Thymus (tissue), 11 donors: ENCODE measurements at regions not wholly inside any gene's neighbourhood (a gene's known extent, or its start where the extent isn't known, plus 50 kb on each side); places are given as distances from the start of the nearest gene placed in this dataset.

Source experiments
- DNase-seq, 9 donors: peaks; one replicate each; pipeline ENCODE4 v3.0.0-alpha.2; 2013; ENCODE audit warnings: low spot score in 9 of 9, low read depth in 6 of 9, missing footprints in 1 of 9
- H3K27ac ChIP-seq, 2 donors: one replicate each; pipeline ENCODE4 v1.5.1; 2013; ENCODE audit warnings: control low read depth in 1 of 2, low read depth in 1 of 2, low read length in 1 of 2, mild to moderate bottlenecking in 1 of 2, moderate library complexity in 1 of 2
- H3K27me3 ChIP-seq, 2 donors: one replicate each; pipeline ENCODE4 v1.5.1; 2013; ENCODE audit warnings: low read length in 1 of 2; ENCODE audit not compliant: control insufficient read depth in 2 of 2, insufficient read depth in 1 of 2
- H3K36me3 ChIP-seq, 2 donors: one replicate each; pipeline ENCODE4 v1.5.1; 2013; ENCODE audit warnings: low read length in 1 of 2, mild to moderate bottlenecking in 1 of 2, moderate library complexity in 1 of 2; ENCODE audit not compliant: control insufficient read depth in 2 of 2, insufficient read depth in 2 of 2
- H3K4me1 ChIP-seq, 2 donors: one replicate each; pipeline ENCODE4 v1.5.1; 2013; ENCODE audit warnings: low read length in 2 of 2; ENCODE audit not compliant: control insufficient read depth in 2 of 2, insufficient read depth in 2 of 2
- H3K4me3 ChIP-seq, 2 donors: one replicate each; pipeline ENCODE4 v1.5.1; 2013; ENCODE audit warnings: low read length in 2 of 2, control low read depth in 1 of 2, mild to moderate bottlenecking in 1 of 2
- H3K9me3 ChIP-seq, 2 donors: one replicate each; pipeline ENCODE4 v1.5.1; 2013; ENCODE audit warnings: low read length in 1 of 2, mild to moderate bottlenecking in 1 of 2; ENCODE audit not compliant: control insufficient read depth in 2 of 2, insufficient read depth in 1 of 2
- WGBS: extraction: QIAGEN DNeasy Blood & Tissue Kit; methylation state at CpG from one replicate; pipeline ENCODE4 v1.1.7; 2013; 5-methylcytosine and 5-hydroxymethylcytosine counted together
- donor health status: healthy.

GRCh38 chr12:75936515-75937440 lies 94.8 kb downstream of the PHLDA1 start:
- H3K27ac ChIP-seq = no peak overlapping the region
- H3K4me1 ChIP-seq = no peaks in the 10 kb centered on the region
- DNase-seq = no peak
- WGBS = 72% methylated on average over 5 of the region's 5 CpGs
- no peaks in the 10 kb centered on the region for H3K27me3 ChIP-seq
- H3K9me3 ChIP-seq = no peaks in the 10 kb centered on the region
- H3K36me3 ChIP-seq = no peaks in the 10 kb centered on the region
- no peak overlapping the region for H3K4me3 ChIP-seq

DNA sequence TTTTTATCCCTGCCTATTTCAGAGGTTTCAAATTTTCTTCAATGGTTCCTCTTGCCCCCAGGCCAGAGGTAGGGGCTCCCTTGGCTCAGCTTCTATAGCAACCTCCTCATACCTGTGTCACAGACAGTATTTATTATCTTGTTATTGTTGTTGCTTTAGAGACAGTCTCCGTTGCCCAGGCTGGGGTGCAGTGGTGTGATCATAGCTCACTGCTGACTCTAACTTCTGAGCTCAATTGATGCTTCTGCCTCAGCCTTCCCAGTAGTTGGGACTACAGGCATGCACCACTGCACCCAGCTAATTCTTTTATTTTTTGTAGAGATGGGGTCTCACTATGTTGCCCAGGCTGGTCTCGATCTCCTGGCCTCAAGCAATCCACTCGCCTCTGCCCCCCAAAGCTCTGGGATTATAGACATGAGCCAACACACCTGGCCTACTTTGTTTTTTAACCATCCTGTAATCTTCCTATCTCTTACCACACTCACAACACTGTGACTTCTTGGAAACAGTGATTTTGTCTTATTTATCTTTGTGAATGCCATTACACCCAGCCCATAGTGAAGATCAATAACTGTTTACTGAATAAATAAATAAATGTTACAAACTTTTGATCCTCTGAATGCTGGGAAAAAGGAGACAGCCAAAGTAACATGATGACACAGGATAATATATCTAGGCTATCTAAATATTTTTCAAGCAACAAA lies 95.9 kb downstream of the PHLDA1 start:
- no peak overlapping the region for H3K4me3 ChIP-seq
- no peak overlapping the region for H3K27ac ChIP-seq
- no peaks in the 10 kb centered on the region for H3K27me3 ChIP-seq
- H3K4me1 ChIP-seq = no peaks in the 10 kb centered on the region
- 99% methylated on average over 3 of the region's 3 CpGs for WGBS
- DNase-seq = no peak
- no peaks in the 10 kb centered on the region for H3K36me3 ChIP-seq
- H3K9me3 ChIP-seq = no peaks in the 10 kb centered on the region

GRCh38 chr12:75933101-75933500 lies 98.5 kb downstream of the PHLDA1 start:
- no peak overlapping the region for H3K27ac ChIP-seq
- H3K27me3 ChIP-seq = no peaks in the 10 kb centered on the region
- no peak overlapping the region for H3K4me3 ChIP-seq
- no peaks in the 10 kb centered on the region for H3K9me3 ChIP-seq
- no peak for DNase-seq
- no peaks in the 10 kb centered on the region for H3K36me3 ChIP-seq
- WGBS = 88% methylated on average over 4 of the region's 4 CpGs
- no peaks in the 10 kb centered on the region for H3K4me1 ChIP-seq

- no peak for DNase-seq
Measured at GRCh38 chr12:75932241-75932640, 99.3 kb downstream of the PHLDA1 start.

GRCh38 chr12:75923964-75924666 lies 107.5 kb downstream of the PHLDA1 start:
- H3K27ac ChIP-seq = no peak overlapping the region
- H3K4me1 ChIP-seq = no peaks in the 10 kb centered on the region
- H3K27me3 ChIP-seq = no peaks in the 10 kb centered on the region
- no peak for DNase-seq
- 90% methylated on average over 3 of the region's 3 CpGs for WGBS
- H3K36me3 ChIP-seq = no peaks in the 10 kb centered on the region
- H3K4me3 ChIP-seq = no peak overlapping the region
- H3K9me3 ChIP-seq = peaks cover 0 to 10% of the 10 kb centered on the region in 2 donors

More at GRCh38 chr12:75932241-75932640, 99.3 kb downstream of the PHLDA1 start:
- H3K4me3 ChIP-seq = no peak overlapping the region
- WGBS = 91% methylated on average over 1 of the region's 1 CpG
- no peaks in the 10 kb centered on the region for H3K9me3 ChIP-seq
- no peaks in the 10 kb centered on the region for H3K27me3 ChIP-seq
- H3K27ac ChIP-seq = no peak overlapping the region
- H3K4me1 ChIP-seq = no peaks in the 10 kb centered on the region
- H3K36me3 ChIP-seq = no peaks in the 10 kb centered on the region

DNA sequence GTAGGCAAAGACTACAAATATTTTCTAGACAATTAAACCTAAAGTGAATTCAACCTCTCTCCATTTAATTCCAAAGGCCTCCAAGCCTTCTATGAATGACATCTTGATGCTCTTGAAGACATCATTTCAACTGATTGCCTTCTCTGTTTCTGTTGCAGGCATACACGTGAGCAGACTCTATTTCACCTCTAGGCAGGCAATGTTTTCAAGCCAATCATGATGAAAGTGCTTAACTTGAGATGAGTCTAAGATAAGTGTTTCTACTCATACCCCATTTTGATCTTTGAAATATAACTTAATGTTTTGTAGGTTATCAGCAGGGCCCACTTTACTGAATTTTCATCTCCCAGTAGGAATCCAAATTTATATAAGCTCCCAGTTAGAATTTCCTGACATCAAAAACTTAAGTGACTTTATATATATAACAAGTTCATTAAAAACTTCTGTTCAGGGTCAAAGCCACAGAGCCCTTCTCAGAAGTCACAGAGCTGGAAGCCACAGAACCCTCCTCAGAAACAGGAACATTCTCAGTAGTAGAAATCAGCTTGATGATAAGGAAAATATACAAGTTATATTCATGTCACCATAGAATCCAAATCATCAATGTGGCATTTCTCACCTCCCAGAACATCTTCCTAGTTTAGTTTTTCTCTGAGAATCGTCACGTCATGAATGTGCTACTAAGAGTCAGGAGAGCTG lies 108.5 kb downstream of the PHLDA1 start:
- no peaks in the 10 kb centered on the region for H3K27me3 ChIP-seq
- no peaks in the 10 kb centered on the region for H3K4me1 ChIP-seq
- H3K36me3 ChIP-seq = no peaks in the 10 kb centered on the region
- no peak for DNase-seq
- no peak overlapping the region for H3K4me3 ChIP-seq
- H3K9me3 ChIP-seq = peaks cover 0 to 10% of the 10 kb centered on the region in 2 donors
- WGBS = 93% methylated on average over 3 of the region's 3 CpGs
- H3K27ac ChIP-seq = no peak overlapping the region

- DNase-seq = no peak
- H3K36me3 ChIP-seq = no peaks in the 10 kb centered on the region
- no peaks in the 10 kb centered on the region for H3K27me3 ChIP-seq
- H3K27ac ChIP-seq = no peak overlapping the region
- no peaks in the 10 kb centered on the region for H3K4me1 ChIP-seq
- no peak overlapping the region for H3K4me3 ChIP-seq
- H3K9me3 ChIP-seq = peaks cover 0 to 10% of the 10 kb centered on the region in 2 donors
- WGBS = 92% methylated on average over 9 of the region's 9 CpGs
Measured at GRCh38 chr12:75921622-75922289, 109.8 kb downstream of the PHLDA1 start.

- Histone ChIP-seq H3K27me3 (no peaks in the 10 kb centered on the region), H3K27ac (no peak overlapping the region), H3K36me3 (no peaks in the 10 kb centered on the region), H3K4me3 (no peak overlapping the region), H3K4me1 (no peaks in the 10 kb centered on the region), H3K9me3 (no peaks in the 10 kb centered on the region)
- no peak for DNase-seq
- 96% methylated on average over 2 of the region's 2 CpGs for WGBS
Measured at GRCh38 chr12:75917715-75918114, 113.9 kb downstream of the PHLDA1 start.
